ENCODE measurements at regions not wholly inside any gene's neighbourhood (a gene's known extent, or its start where the extent isn't known, plus 50 kb on each side); places are given as distances from the start of the nearest gene placed in this dataset.

- Histone ChIP-seq H3K79me2 (ENCODE audit: insufficient read depth, low read length) (no peaks in the 10 kb centered on the region), H3K36me3 (ENCODE audit: control insufficient read depth in 1 of 2, insufficient read depth in 2 of 2, low read length in 2 of 2) (no peaks in the 10 kb centered on the region), H3K9me2 (ENCODE audit: insufficient read depth) (no peaks in the 10 kb centered on the region), H3K4me3 (replicated peaks in 1 of 2; ENCODE audit: low read depth in 1 of 2, low read length in 2 of 2) (no peak overlapping the region), H3K27ac (ENCODE audit: low read depth, low read length) (no peak overlapping the region), H2AFZ (ENCODE audit: low read depth, low read length, poor library complexity, severe bottlenecking) (no peak overlapping the region), H4K20me1 (ENCODE audit: insufficient read depth) (no peaks in the 10 kb centered on the region), H3K9me3 (ENCODE audit: control insufficient read depth in 1 of 2, insufficient read depth in 1 of 2, low read depth in 1 of 2, low read length in 2 of 2) (no peaks in the 10 kb centered on the region), H3K27me3 (ENCODE audit: insufficient read depth, low read length) (peaks cover 3% of the 10 kb centered on the region; the same call in 1 of the 2 replicates), H3K4me2 (ENCODE audit: low read length) (no peak overlapping the region), H3K9ac (ENCODE audit: low read length) (no peak overlapping the region), H3K4me1 (ENCODE audit: control insufficient read depth in 1 of 2, insufficient read depth in 2 of 2, low read length in 2 of 2) (no peaks in the 10 kb centered on the region)
- POLR2A ChIA-PET, result interaction anchor here (0.6 kb wide), 1 partner anchor 11 kb away, joined by 6 read pairs; no protein-coding TSS in a partner anchor
- intact Hi-C loops (cut with micrococcal nuclease), result loop anchor here (10.0 kb wide), 1 partner anchor 103 kb away; no protein-coding TSS in a partner anchor
- no peak for DNase-seq (ENCODE audit: low read depth, low spot score)
- RAD21 ChIA-PET (ENCODE audit: low non-redundant PET in 1 of 2, low total read pairs in 2 of 2, uncharacterized antibody in 2 of 2, unreplicated experiment in 2 of 2), result no interaction called here
- ATAC-seq, result no peak
- CTCF ChIA-PET, result no interaction called here
- TF ChIP-seq CTCF (IDR thresholded peaks at IDR 0.05 in 2 of 3, conservative IDR thresholded peaks at IDR 0.05 in 1 of 3; ENCODE audit: borderline replicate concordance in 1 of 3, insufficient read depth in 1 of 3, low read depth in 2 of 3, low read length in 2 of 3) (no peak), ZNF274 (IDR thresholded peaks at IDR 0.05; ENCODE audit: low read depth, low read length) (no peak), MAX (IDR thresholded peaks at IDR 0.05) (no peak)
- no TSS peak for BruUV-seq (replicated peaks)
Measured at GRCh38 chr22:49431551-49431950, 396.1 kb downstream of the BRD1 start.

GRCh38 chr22:49429066-49429465 lies 398.6 kb downstream of the BRD1 start:
- Histone ChIP-seq H3K27me3 (ENCODE audit: insufficient read depth, low read length) (peaks cover 21% of the 10 kb centered on the region; the same call in 1 of the 2 replicates), H3K36me3 (ENCODE audit: control insufficient read depth in 1 of 2, insufficient read depth in 2 of 2, low read length in 2 of 2) (no peaks in the 10 kb centered on the region), H3K9ac (ENCODE audit: low read length) (no peak overlapping the region), H3K4me3 (replicated peaks in 1 of 2; ENCODE audit: low read depth in 1 of 2, low read length in 2 of 2) (no peak overlapping the region), H3K4me2 (ENCODE audit: low read length) (no peak overlapping the region), H3K79me2 (ENCODE audit: insufficient read depth, low read length) (no peaks in the 10 kb centered on the region), H4K20me1 (ENCODE audit: insufficient read depth) (no peaks in the 10 kb centered on the region), H3K9me3 (ENCODE audit: control insufficient read depth in 1 of 2, insufficient read depth in 1 of 2, low read depth in 1 of 2, low read length in 2 of 2) (no peaks in the 10 kb centered on the region), H3K4me1 (ENCODE audit: control insufficient read depth in 1 of 2, insufficient read depth in 2 of 2, low read length in 2 of 2) (no peaks in the 10 kb centered on the region), H3K27ac (ENCODE audit: low read depth, low read length) (no peak overlapping the region), H3K9me2 (ENCODE audit: insufficient read depth) (no peaks in the 10 kb centered on the region), H2AFZ (ENCODE audit: low read depth, low read length, poor library complexity, severe bottlenecking) (no peak overlapping the region)
- intact Hi-C loops (cut with micrococcal nuclease), result no loop called here
- no TSS peak for BruUV-seq (replicated peaks)
- POLR2A ChIA-PET, result no interaction called here
- RAD21 ChIA-PET (ENCODE audit: low non-redundant PET in 1 of 2, low total read pairs in 2 of 2, uncharacterized antibody in 2 of 2, unreplicated experiment in 2 of 2), result no interaction called here
- peak; percentile 73 for ATAC-seq
- no peak for TF ChIP-seq TCF7L2 (IDR thresholded peaks at IDR 0.05; ENCODE audit: borderline replicate concordance, extremely low read depth, insufficient read depth, insufficient read length)
- TF ChIP-seq CEBPB (IDR thresholded peaks at IDR 0.05; ENCODE audit: low read depth), result no peak
- TF ChIP-seq POLR2A (IDR thresholded peaks at IDR 0.05; ENCODE audit: borderline replicate concordance, extremely low read depth, insufficient read depth, insufficient read length), result no peak
- peak; percentile 57 for TF ChIP-seq MAX (IDR thresholded peaks at IDR 0.05)
- no peak for TF ChIP-seq EZH2 (IDR thresholded peaks at IDR 0.05)
- TF ChIP-seq JUND (IDR thresholded peaks at IDR 0.05), result no peak
- no peak for TF ChIP-seq FOSL1 (IDR thresholded peaks at IDR 0.05; ENCODE audit: low read depth)
- TF ChIP-seq CTCF (IDR thresholded peaks at IDR 0.05 in 2 of 3, conservative IDR thresholded peaks at IDR 0.05 in 1 of 3; ENCODE audit: borderline replicate concordance in 1 of 3, insufficient read depth in 1 of 3, low read depth in 2 of 3, low read length in 2 of 3), result peak in 2 of 3 experiments; percentile 43 to 50; a peak in 4 of 6 replicates
- no peak for TF ChIP-seq EGR1 (IDR thresholded peaks at IDR 0.05; ENCODE audit: low read depth)
- no peak for DNase-seq (ENCODE audit: low read depth, low spot score)
- CTCF ChIA-PET, result no interaction called here
